H9 (cell line): ENCODE measurements at regions not wholly inside any gene's neighbourhood (a gene's known extent, or its start where the extent isn't known, plus 50 kb on each side); places are given as distances from the start of the nearest gene placed in this dataset.

Source experiments
- DNase-seq: peaks from one replicate; pipeline ENCODE4 v3.0.0-alpha.2; 2017
- H2AFZ ChIP-seq: one replicate; pipeline ENCODE4 v1.6.1; 2013; ENCODE audit warnings: mild to moderate bottlenecking, low read length, control low read depth, moderate library complexity
- H2AK5ac ChIP-seq: 2 replicates; pipeline ENCODE4 v1.6.1; 2013; ENCODE audit warnings: low read length, control low read depth, mixed read lengths; ENCODE audit not compliant: insufficient read length
- H2BK120ac ChIP-seq: one replicate; pipeline ENCODE4 v1.6.1; 2013; ENCODE audit warnings: low read depth, mild to moderate bottlenecking, low read length, control low read depth, inconsistent platforms; ENCODE audit not compliant: poor library complexity, severe bottlenecking
- H2BK12ac ChIP-seq: 2 replicates; pipeline ENCODE4 v1.6.1; 2013; ENCODE audit warnings: low read length, control low read depth, mixed read lengths, low read depth; ENCODE audit not compliant: insufficient read length
- H2BK15ac ChIP-seq: 2 replicates; pipeline ENCODE4 v1.6.1; 2013; ENCODE audit warnings: low read depth, low read length, control low read depth
- H2BK20ac ChIP-seq: one replicate; pipeline ENCODE4 v1.6.1; 2013; ENCODE audit warnings: low read depth, mild to moderate bottlenecking, low read length, control low read depth, inconsistent platforms; ENCODE audit not compliant: poor library complexity, severe bottlenecking
- H2BK5ac ChIP-seq: 2 replicates; pipeline ENCODE4 v1.6.1; 2013; ENCODE audit warnings: low read length, control low read depth, mixed read lengths; ENCODE audit not compliant: insufficient read length
- H3K14ac ChIP-seq: 2 replicates; pipeline ENCODE4 v1.6.1; 2013; ENCODE audit warnings: low read length, control low read depth; ENCODE audit not compliant: insufficient read depth
- H3K18ac ChIP-seq: 2 replicates; pipeline ENCODE4 v1.6.1; 2013; ENCODE audit warnings: low read depth, mild to moderate bottlenecking, mixed read lengths, low read length, control low read depth; ENCODE audit not compliant: insufficient read length
- H3K23ac ChIP-seq: 2 replicates; pipeline ENCODE4 v1.6.1; 2013; ENCODE audit warnings: low read length, control low read depth, mixed read lengths, low read depth; ENCODE audit not compliant: insufficient read length
- H3K23me2 ChIP-seq: 2 replicates; pipeline ENCODE4 v1.6.1; 2013; ENCODE audit warnings: low read depth, mild to moderate bottlenecking, mixed read lengths, low read length, control low read depth; ENCODE audit not compliant: insufficient read length, poor library complexity, severe bottlenecking
- H3K27ac ChIP-seq: 2 replicates; pipeline ENCODE4 v1.5.1; 2013; ENCODE audit warnings: low read length, control low read depth, mixed read lengths, low read depth; ENCODE audit not compliant: insufficient read length
- H3K27me3 ChIP-seq: 2 replicates; pipeline ENCODE4 v1.6.1; 2013; ENCODE audit warnings: low read length, control low read depth, inconsistent platforms; ENCODE audit not compliant: insufficient read depth
- H3K4ac ChIP-seq: 2 replicates; pipeline ENCODE4 v1.6.1; 2013; ENCODE audit warnings: low read depth, mild to moderate bottlenecking, control low read depth, inconsistent platforms, low read length, moderate library complexity
- H3K4me1 ChIP-seq: 2 replicates; pipeline ENCODE4 v1.6.1; 2013; ENCODE audit warnings: low read length, control low read depth, inconsistent platforms; ENCODE audit not compliant: insufficient read depth
- H3K4me2 ChIP-seq: 2 replicates; pipeline ENCODE4 v1.6.1; 2013; ENCODE audit warnings: low read length, control low read depth, mixed read lengths; ENCODE audit not compliant: insufficient read length, insufficient read depth
- H3K56ac ChIP-seq: 2 replicates; pipeline ENCODE4 v1.6.1; 2013; ENCODE audit warnings: low read depth, mild to moderate bottlenecking, mixed read lengths, low read length, control low read depth; ENCODE audit not compliant: insufficient read length
- H3K79me1 ChIP-seq: 2 replicates; pipeline ENCODE4 v1.6.1; 2013; ENCODE audit warnings: low read depth, mild to moderate bottlenecking, moderate library complexity, low read length, control low read depth, inconsistent platforms; ENCODE audit not compliant: insufficient read depth, poor library complexity, severe bottlenecking
- H3K79me2 ChIP-seq: 2 replicates; pipeline ENCODE4 v1.6.1; 2013; ENCODE audit warnings: low read length, control low read depth, inconsistent platforms; ENCODE audit not compliant: insufficient read depth
- H3K9ac ChIP-seq: 2 replicates; pipeline ENCODE4 v1.6.1; 2013; ENCODE audit warnings: low read length, control low read depth, mixed read lengths; ENCODE audit not compliant: insufficient read length; ENCODE audit errors: extremely low read depth
- H3K9me3 ChIP-seq: one replicate; pipeline ENCODE4 v1.6.1; 2013; ENCODE audit warnings: low read depth, low read length, inconsistent platforms; ENCODE audit not compliant: control insufficient read depth
- H3T11ph ChIP-seq: one replicate; pipeline ENCODE4 v1.6.1; 2013; ENCODE audit warnings: mild to moderate bottlenecking, low read length, control low read depth, inconsistent platforms
- H4K20me1 ChIP-seq: one replicate; pipeline ENCODE4 v1.6.1; 2013; ENCODE audit not compliant: control insufficient read depth, insufficient read length, insufficient read depth
- H4K5ac ChIP-seq: 2 replicates; pipeline ENCODE4 v1.6.1; 2013; ENCODE audit warnings: low read depth, mild to moderate bottlenecking, mixed read lengths, low read length, control low read depth; ENCODE audit not compliant: insufficient read length
- H4K8ac ChIP-seq: replicated peaks from 2 replicates; pipeline ENCODE4 v1.6.1; 2013; ENCODE audit warnings: low read length, control low read depth, mixed read lengths, low read depth; ENCODE audit not compliant: insufficient read length
- H4K91ac ChIP-seq: 2 replicates; pipeline ENCODE4 v1.6.1; 2013; ENCODE audit warnings: low read depth, mild to moderate bottlenecking, moderate library complexity, mixed read lengths, low read length, control low read depth; ENCODE audit not compliant: insufficient read length
- H3K27ac Mint-ChIP-seq, 3 experiments: 2 replicates in 2 of 3; 3 replicates in 1 of 3; pipeline ENCODE4 v1.8.0; 2020 to 2021; ENCODE audit warnings: mixed read lengths in 3 of 3, mild to moderate bottlenecking in 1 of 3, moderate library complexity in 1 of 3
- H3K27me3 Mint-ChIP-seq: 2 replicates; pipeline ENCODE4 v1.8.0; 2021; ENCODE audit warnings: low read depth, mild to moderate bottlenecking, moderate library complexity, mixed read lengths
- H3K36me3 Mint-ChIP-seq, 3 experiments: 2 replicates in 2 of 3; 3 replicates in 1 of 3; pipeline ENCODE4 v1.8.0; 2020 to 2021; ENCODE audit warnings: low read depth in 3 of 3, mixed read lengths in 3 of 3; ENCODE audit not compliant: insufficient read depth in 1 of 3
- H3K4me1 Mint-ChIP-seq, 2 experiments: 2 replicates each; pipeline ENCODE4 v1.8.0; 2020; ENCODE audit warnings: mixed read lengths in 2 of 2
- H3K4me3 Mint-ChIP-seq, 2 experiments: 2 replicates in 1 of 2; 3 replicates in 1 of 2; pipeline ENCODE4 v1.8.0; 2020 to 2021; ENCODE audit warnings: mild to moderate bottlenecking in 2 of 2, mixed read lengths in 2 of 2, moderate library complexity in 1 of 2
- H3K9me3 Mint-ChIP-seq, 2 experiments: 2 replicates in 1 of 2; 3 replicates in 1 of 2; pipeline ENCODE4 v1.8.0; 2020; ENCODE audit warnings: mild to moderate bottlenecking in 2 of 2, mixed read lengths in 2 of 2, moderate library complexity in 1 of 2
- CTCF ChIP-seq: fragments of 200-600 bp; sonication (generic); conservative IDR thresholded peaks from 3 replicates; pipeline ENCODE4 v1.8.0; 2021; ENCODE audit warnings: antibody characterized with exemption, mild to moderate bottlenecking
- WGBS: extraction: QIAGEN DNeasy Blood & Tissue Kit; methylation state at CpG from one replicate; pipeline ENCODE4 v1.1.7; 2013; ENCODE audit warnings: missing lambda C conversion rate, low lambda C conversion rate, mixed read lengths; ENCODE audit not compliant: insufficient read length; ENCODE audit errors: extremely low coverage; 5-methylcytosine and 5-hydroxymethylcytosine counted together

GRCh38 chr16:59087641-59088040 lies 353.5 kb upstream of the GOT2 start:
- H3K27me3 ChIP-seq = no peaks in the 10 kb centered on the region

More at GRCh38 chr16:59087641-59088040, 353.5 kb upstream of the GOT2 start:
- H3T11ph ChIP-seq = no peak overlapping the region
- no peak overlapping the region for H3K23ac ChIP-seq
- H4K8ac ChIP-seq = no peak overlapping the region
- no peak overlapping the region for H2AFZ ChIP-seq
- no peak overlapping the region for H2AK5ac ChIP-seq
- H4K5ac ChIP-seq = no peak overlapping the region
- no peaks in the 10 kb centered on the region for H3K23me2 ChIP-seq
- H2BK15ac ChIP-seq = no peak overlapping the region
- no peak overlapping the region for H3K14ac ChIP-seq
- H2BK20ac ChIP-seq = no peak overlapping the region
- H3K4me1 Mint-ChIP-seq = 0 out of 4 replicates have a peak, but pooled peaks cover 0 to 3% of the 10 kb centered on the region in 2 experiments
- TF ChIP-seq CTCF = no peak
- H3K79me2 ChIP-seq = no peaks in the 10 kb centered on the region
- H3K4me1 ChIP-seq = no peaks in the 10 kb centered on the region
- no peak overlapping the region for H2BK120ac ChIP-seq
- no peak overlapping the region for H4K91ac ChIP-seq
- no peak overlapping the region for H3K4me2 ChIP-seq
- no peak overlapping the region for H3K18ac ChIP-seq
- H3K36me3 Mint-ChIP-seq = no peaks in the 10 kb centered on the region
- no peak for DNase-seq
- no peak overlapping the region for H3K4me3 Mint-ChIP-seq
- peaks cover 0 to 2% of the 10 kb centered on the region in 2 experiments; a peak in 1 of 5 replicates for H3K9me3 Mint-ChIP-seq
- no peak overlapping the region for H2BK12ac ChIP-seq
- no peaks in the 10 kb centered on the region for H3K79me1 ChIP-seq
- no peaks in the 10 kb centered on the region for H4K20me1 ChIP-seq
- H3K9ac ChIP-seq = no peak overlapping the region
- no CpG with 5 or more reads among the region's 3 CpGs for WGBS
- H3K4ac ChIP-seq = no peak overlapping the region
- no peak overlapping the region for H3K27ac Mint-ChIP-seq
- no peak overlapping the region for H3K56ac ChIP-seq
- H2BK5ac ChIP-seq = no peak overlapping the region
- no peaks in the 10 kb centered on the region; the same call in 1 of the 2 replicates for H3K27me3 Mint-ChIP-seq
- no peak overlapping the region for H3K27ac ChIP-seq
- H3K9me3 ChIP-seq = no peaks in the 10 kb centered on the region
